ENCODE measurements at regions not wholly inside any gene's neighbourhood (a gene's known extent, or its start where the extent isn't known, plus 50 kb on each side); places are given as distances from the start of the nearest gene placed in this dataset.

- TF ChIP-seq POLR2A (IDR thresholded peaks at IDR 0.05) (no peak), EP300 (IDR thresholded peaks at IDR 0.05) (no peak)
- TF ChIP-seq, protein P1, sequence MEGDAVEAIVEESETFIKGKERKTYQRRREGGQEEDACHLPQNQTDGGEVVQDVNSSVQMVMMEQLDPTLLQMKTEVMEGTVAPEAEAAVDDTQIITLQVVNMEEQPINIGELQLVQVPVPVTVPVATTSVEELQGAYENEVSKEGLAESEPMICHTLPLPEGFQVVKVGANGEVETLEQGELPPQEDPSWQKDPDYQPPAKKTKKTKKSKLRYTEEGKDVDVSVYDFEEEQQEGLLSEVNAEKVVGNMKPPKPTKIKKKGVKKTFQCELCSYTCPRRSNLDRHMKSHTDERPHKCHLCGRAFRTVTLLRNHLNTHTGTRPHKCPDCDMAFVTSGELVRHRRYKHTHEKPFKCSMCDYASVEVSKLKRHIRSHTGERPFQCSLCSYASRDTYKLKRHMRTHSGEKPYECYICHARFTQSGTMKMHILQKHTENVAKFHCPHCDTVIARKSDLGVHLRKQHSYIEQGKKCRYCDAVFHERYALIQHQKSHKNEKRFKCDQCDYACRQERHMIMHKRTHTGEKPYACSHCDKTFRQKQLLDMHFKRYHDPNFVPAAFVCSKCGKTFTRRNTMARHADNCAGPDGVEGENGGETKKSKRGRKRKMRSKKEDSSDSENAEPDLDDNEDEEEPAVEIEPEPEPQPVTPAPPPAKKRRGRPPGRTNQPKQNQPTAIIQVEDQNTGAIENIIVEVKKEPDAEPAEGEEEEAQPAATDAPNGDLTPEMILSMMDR (IDR thresholded peaks at IDR 0.05), result no peak
These were observed 59.6 kb upstream of the ITPKB start for GRCh38 chr1:226798427-226799411.
